Body of pancreas (tissue), 4 donors: ENCODE measurements at regions not wholly inside any gene's neighbourhood (a gene's known extent, or its start where the extent isn't known, plus 50 kb on each side); places are given as distances from the start of the nearest gene placed in this dataset.

ENCODE experiments used
- ATAC-seq: fragments of 150-250 bp; one replicate; pipeline ENCODE4 v1.9.1; 2016
- DNase-seq, 4 donors: peaks; one replicate each; pipeline ENCODE4 v3.0.0-alpha.2; 2019
- H3K27ac ChIP-seq, 4 donors: fragments of 200-600 bp; sonication (generic); 1 replicate in 3 of 4; 2 replicates in 1 of 4; pipeline versions ENCODE4 v1.5.1 to v1.6.1; 2016 to 2019; ENCODE audit warnings: mild to moderate bottlenecking in 1 of 4, mixed read lengths in 1 of 4, moderate library complexity in 1 of 4
- H3K27me3 ChIP-seq, 2 donors: fragments of 200-600 bp; sonication (generic); one replicate each; pipeline ENCODE4 v1.6.0; 2016; ENCODE audit warnings: mild to moderate bottlenecking in 1 of 2
- H3K36me3 ChIP-seq, 2 donors: fragments of 200-600 bp; sonication (generic); replicated peaks in 1 of 2; 2 replicates each; pipeline ENCODE4 v1.5.1; 2016; ENCODE audit warnings: low read depth in 2 of 2; ENCODE audit not compliant: insufficient read depth in 1 of 2
- H3K4me1 ChIP-seq: fragments of 200-600 bp; sonication (generic); one replicate; pipeline ENCODE4 v1.6.0; 2016
- H3K4me3 ChIP-seq, 2 donors: fragments of 200-600 bp; sonication (generic); 1 replicate in 1 of 2; 2 replicates in 1 of 2; pipeline ENCODE4 v1.5.1; 2016 to 2019
- H3K9me3 ChIP-seq, 3 donors: fragments of 200-600 bp; sonication (generic); 1 replicate in 2 of 3; 2 replicates in 1 of 3; pipeline ENCODE4 v1.5.1; 2016
- POLR2A ChIP-seq, 3 donors: fragments of 450-650 bp; IDR thresholded peaks; one replicate each; pipeline ENCODE4 v1.6.1; 2016; ENCODE audit warnings: antibody characterized with exemption in 3 of 3, mild to moderate bottlenecking in 2 of 3
- WGBS, 2 donors: methylation state at CpG; one replicate each; pipeline ENCODE4 v1.1.5; 2017; 5-methylcytosine and 5-hydroxymethylcytosine counted together
- intact Hi-C: fragments of 100-400 bp; cut with DNase I; formaldehyde crosslinking; loops from one replicate; pipeline ENCODE4 v1.15.1; 2023
- TF ChIP-seq, protein P1 (sequence below), 7 experiments: fragments of 450-650 bp in 4 of 7; fragments of 200-600 bp in 3 of 7; sonication (generic) in 3 of 7; IDR thresholded peaks; one replicate each; pipeline ENCODE4 v1.5.1; 2016 to 2019; ENCODE audit warnings: antibody characterized with exemption in 7 of 7

GRCh38 chr9:126033318-126033717, 286.1 kb downstream of the PBX3 start:
- DNase-seq = no peak
- Histone ChIP-seq H3K4me3 (no peak overlapping the region), H3K36me3 (no peaks in the 10 kb centered on the region), H3K4me1 (no peaks in the 10 kb centered on the region), H3K27me3 (no peaks in the 10 kb centered on the region), H3K9me3 (no peaks in the 10 kb centered on the region), H3K27ac (no peak overlapping the region)
- WGBS, 2 donors = 66% methylated on average over 5 to 6 of the region's 6 CpGs
- no peak for ATAC-seq
- no peak for TF ChIP-seq POLR2A (IDR thresholded peaks at IDR 0.05)
- TF ChIP-seq, protein P1, sequence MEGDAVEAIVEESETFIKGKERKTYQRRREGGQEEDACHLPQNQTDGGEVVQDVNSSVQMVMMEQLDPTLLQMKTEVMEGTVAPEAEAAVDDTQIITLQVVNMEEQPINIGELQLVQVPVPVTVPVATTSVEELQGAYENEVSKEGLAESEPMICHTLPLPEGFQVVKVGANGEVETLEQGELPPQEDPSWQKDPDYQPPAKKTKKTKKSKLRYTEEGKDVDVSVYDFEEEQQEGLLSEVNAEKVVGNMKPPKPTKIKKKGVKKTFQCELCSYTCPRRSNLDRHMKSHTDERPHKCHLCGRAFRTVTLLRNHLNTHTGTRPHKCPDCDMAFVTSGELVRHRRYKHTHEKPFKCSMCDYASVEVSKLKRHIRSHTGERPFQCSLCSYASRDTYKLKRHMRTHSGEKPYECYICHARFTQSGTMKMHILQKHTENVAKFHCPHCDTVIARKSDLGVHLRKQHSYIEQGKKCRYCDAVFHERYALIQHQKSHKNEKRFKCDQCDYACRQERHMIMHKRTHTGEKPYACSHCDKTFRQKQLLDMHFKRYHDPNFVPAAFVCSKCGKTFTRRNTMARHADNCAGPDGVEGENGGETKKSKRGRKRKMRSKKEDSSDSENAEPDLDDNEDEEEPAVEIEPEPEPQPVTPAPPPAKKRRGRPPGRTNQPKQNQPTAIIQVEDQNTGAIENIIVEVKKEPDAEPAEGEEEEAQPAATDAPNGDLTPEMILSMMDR (IDR thresholded peaks at IDR 0.05) = no peak
- intact Hi-C loops = no loop called here

GRCh38 chr9:126033956-126034355, 286.8 kb downstream of the PBX3 start:
- 59 to 75% methylated on average over 3 to 4 of the region's 4 CpGs for WGBS, 2 donors
- intact Hi-C loops = no loop called here
- Histone ChIP-seq H3K36me3 (no peaks in the 10 kb centered on the region), H3K9me3 (no peaks in the 10 kb centered on the region), H3K27me3 (no peaks in the 10 kb centered on the region), H3K4me1 (no peaks in the 10 kb centered on the region), H3K4me3 (no peak overlapping the region), H3K27ac (no peak overlapping the region)
- no peak for ATAC-seq
- DNase-seq = no peak
- TF ChIP-seq, protein P1 (IDR thresholded peaks at IDR 0.05) = no peak
- TF ChIP-seq POLR2A (IDR thresholded peaks at IDR 0.05) = no peak

DNA sequence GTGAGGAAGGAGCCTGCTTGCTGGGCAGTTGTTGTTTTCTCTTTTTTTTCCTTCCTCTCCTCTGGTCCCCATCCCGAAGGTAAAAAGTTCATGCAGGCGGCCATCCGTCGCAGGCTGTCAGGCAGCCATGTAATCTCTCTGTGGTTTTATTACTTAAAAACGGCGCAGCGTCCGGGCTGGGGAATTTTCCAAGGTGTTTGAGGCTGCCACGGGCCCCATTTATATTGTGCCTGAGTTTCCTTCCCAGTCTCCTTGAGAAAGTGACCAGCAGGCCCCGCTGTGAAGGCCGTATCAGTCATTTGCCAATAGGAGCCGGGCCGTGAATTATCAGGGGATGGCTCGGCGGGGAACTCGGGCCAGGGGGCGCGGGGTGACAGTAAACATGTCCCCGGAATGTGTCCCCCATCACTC, 289.7 kb downstream of the PBX3 start:
- Histone ChIP-seq H3K27me3 (no peaks in the 10 kb centered on the region), H3K36me3 (no peaks in the 10 kb centered on the region), H3K4me1 (no peaks in the 10 kb centered on the region), H3K4me3 (no peak overlapping the region), H3K9me3 (no peaks in the 10 kb centered on the region), H3K27ac (no peak overlapping the region)
- TF ChIP-seq, protein P1 (IDR thresholded peaks at IDR 0.05) = no peak
- no peak for TF ChIP-seq POLR2A (IDR thresholded peaks at IDR 0.05)
- WGBS, 2 donors = 32 to 38% methylated on average over 19 of the region's 19 CpGs
- DNase-seq (no peak), ATAC-seq (no peak)
- intact Hi-C loops = no loop called here

DNA sequence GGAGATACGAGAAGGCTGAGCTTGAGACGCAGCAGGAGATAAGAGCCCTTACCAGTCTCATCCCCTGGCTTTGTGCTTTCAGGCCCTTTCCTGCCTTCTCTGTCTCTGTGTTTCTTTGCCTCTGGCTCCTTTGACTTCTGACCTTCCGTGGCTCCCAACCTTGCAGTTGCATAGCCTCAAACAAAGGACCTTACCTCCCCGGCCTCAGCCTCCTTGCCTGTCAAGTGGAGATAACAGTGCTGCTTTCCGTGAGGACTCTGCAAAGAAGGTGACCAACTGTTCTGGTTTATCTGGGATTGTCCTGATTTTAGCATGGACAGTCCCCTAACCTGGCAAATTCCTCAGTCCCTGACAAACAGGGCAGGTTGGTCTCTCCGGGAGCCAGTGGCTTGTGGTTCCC, 287.8 kb upstream of the MVB12B start:
- DNase-seq = no peak
- WGBS, 2 donors = 63 to 77% methylated on average over 6 of the region's 6 CpGs
- H3K36me3 ChIP-seq = no peaks in the 10 kb centered on the region
- ATAC-seq = no peak
- no peak overlapping the region for H3K27ac ChIP-seq
- intact Hi-C loops = no loop called here
- H3K9me3 ChIP-seq = no peaks in the 10 kb centered on the region
- no peaks in the 10 kb centered on the region for H3K4me1 ChIP-seq
- TF ChIP-seq, protein P1 (IDR thresholded peaks at IDR 0.05) = no peak
- TF ChIP-seq POLR2A (IDR thresholded peaks at IDR 0.05) = no peak
- H3K4me3 ChIP-seq = no peak overlapping the region
- H3K27me3 ChIP-seq = no peaks in the 10 kb centered on the region

GRCh38 chr9:126043681-126044080, 282.9 kb upstream of the MVB12B start:
- TF ChIP-seq, protein P1 (IDR thresholded peaks at IDR 0.05) = no peak
- TF ChIP-seq POLR2A (IDR thresholded peaks at IDR 0.05) = no peak

More at GRCh38 chr9:126043681-126044080, 282.9 kb upstream of the MVB12B start:
- intact Hi-C loops = no loop called here
- H3K4me1 ChIP-seq = no peaks in the 10 kb centered on the region
- no peak overlapping the region for H3K4me3 ChIP-seq
- H3K36me3 ChIP-seq = no peaks in the 10 kb centered on the region
- WGBS, 2 donors = 54 to 67% methylated on average over 4 of the region's 4 CpGs
- no peak for DNase-seq
- H3K27ac ChIP-seq = no peak overlapping the region
- ATAC-seq = no peak
- H3K27me3 ChIP-seq = no peaks in the 10 kb centered on the region
- peaks cover 0 to 17% (median 0%) of the 10 kb centered on the region in 3 donors for H3K9me3 ChIP-seq
